K562 (cell line): ENCODE measurements at regions not wholly inside any gene's neighbourhood (a gene's known extent, or its start where the extent isn't known, plus 50 kb on each side); places are given as distances from the start of the nearest gene placed in this dataset.

Experiments
- ATAC-seq: fragments of 200-7000 bp; cut with Tn5 transposase; 3 replicates; pipeline ENCODE4 v1.9.1; 2020; ENCODE audit warnings: moderate library complexity
- BruUV-seq: library from RNA; stranded (reverse); fragments of 400-500 nt; replicated peaks from 2 replicates; lab custom pipeline; 2021; lab: Mats Ljungman, UMichigan
- CTCF ChIA-PET: fragments of 300-600 bp; formaldehyde crosslinking; extraction: SDS; loops from one replicate; lab custom pipeline; 2021; ENCODE audit warnings: low intra/inter-chr PET ratio; lab: Yijun Ruan, JAX
- POLR2A ChIA-PET: fragments of 300-600, 350-650 bp; sonication (Branson Sonifier 250); formaldehyde crosslinking; extraction: SDS; loops from one replicate; lab custom pipeline; 2021; ENCODE audit warnings: antibody characterized with exemption, inconsistent platforms; lab: Yijun Ruan, JAX
- DNase-seq, 4 experiments: peaks; one replicate each; pipeline versions ENCODE4 v3.0.0 to v3.0.0-alpha.2; 2011 to 2018; ENCODE audit warnings: low spot score in 3 of 4, mixed read lengths in 3 of 4; ENCODE audit errors: extremely low read depth in 1 of 4
- FAIRE-seq: peaks from 2 replicates; lab custom pipeline; 2011; peaks lifted over from hg19 to GRCh38; lab: Jason Lieb, UNC
- H2AFZ ChIP-seq: 2 replicates; pipeline ENCODE4 v1.6.0; 2011; ENCODE audit warnings: low read depth, low read length, control low read depth, inconsistent platforms
- H3K27ac ChIP-seq: fragments of 200-600 bp; 3 replicates; pipeline ENCODE4 v1.8.0; 2011; ENCODE audit warnings: low read depth, mild to moderate bottlenecking, control low read depth, inconsistent platforms, low read length, moderate library complexity, mixed read lengths; ENCODE audit errors: extremely low read depth
- H3K27me3 ChIP-seq, 2 experiments: fragments of 300-600 bp in 1 of 2; 2 replicates in 1 of 2; 3 replicates in 1 of 2; pipeline versions ENCODE4 v1.6.0 to v1.8.0; 2011; ENCODE audit warnings: inconsistent platforms in 2 of 2, low read length in 2 of 2, mild to moderate bottlenecking in 1 of 2, mixed read lengths in 1 of 2, moderate library complexity in 1 of 2; ENCODE audit not compliant: control insufficient read depth in 2 of 2, insufficient read depth in 2 of 2
- H3K36me3 ChIP-seq: fragments of 300-600 bp; 3 replicates; pipeline ENCODE4 v1.8.0; 2011; ENCODE audit warnings: mild to moderate bottlenecking, low read length, inconsistent platforms; ENCODE audit not compliant: control insufficient read depth, insufficient read depth
- H3K4me1 ChIP-seq, 2 experiments: fragments of 200-600 bp in 1 of 2; replicated peaks in 1 of 2; 2 replicates in 1 of 2; 3 replicates in 1 of 2; pipeline versions ENCODE4 v1.5.1 to v1.8.0; 2011; ENCODE audit warnings: inconsistent platforms in 2 of 2, low read length in 2 of 2, mild to moderate bottlenecking in 1 of 2, mixed read lengths in 1 of 2, moderate library complexity in 1 of 2; ENCODE audit not compliant: control insufficient read depth in 2 of 2, insufficient read depth in 2 of 2
- H3K4me2 ChIP-seq: 2 replicates; pipeline ENCODE4 v1.6.1; 2011; ENCODE audit warnings: low read length, control low read depth, inconsistent platforms, mixed read lengths; ENCODE audit not compliant: insufficient read depth
- H3K4me3 ChIP-seq: fragments of 200-600 bp; sonication (generic), shearing (Covaris generic); 2 replicates; pipeline ENCODE4 v1.5.1; 2016; ENCODE audit warnings: control low read depth, inconsistent platforms
- H3K79me2 ChIP-seq: fragments of 200-600 bp; 3 replicates; pipeline ENCODE4 v1.8.0; 2011; ENCODE audit warnings: low read length, inconsistent platforms; ENCODE audit not compliant: control insufficient read depth, insufficient read depth
- H3K9ac ChIP-seq, 2 experiments: 2 replicates each; pipeline versions ENCODE4 v1.6.0 to v1.6.1; 2011; ENCODE audit warnings: low read depth in 2 of 2, low read length in 2 of 2, control low read depth in 1 of 2, inconsistent platforms in 1 of 2, mild to moderate bottlenecking in 1 of 2, mixed read lengths in 1 of 2; ENCODE audit not compliant: insufficient read depth in 1 of 2
- H3K9me1 ChIP-seq: one replicate; pipeline ENCODE4 v1.6.0; 2011; ENCODE audit warnings: inconsistent platforms, mild to moderate bottlenecking, low read length, moderate library complexity; ENCODE audit not compliant: control insufficient read depth, insufficient read depth
- H3K9me3 ChIP-seq: replicated peaks from 2 replicates; pipeline ENCODE4 v1.5.1; 2011; ENCODE audit warnings: low read depth, low read length, inconsistent platforms; ENCODE audit not compliant: control insufficient read depth, insufficient read depth
- H4K20me1 ChIP-seq: replicated peaks from 2 replicates; pipeline ENCODE4 v1.6.1; 2011; ENCODE audit warnings: low read length, inconsistent platforms, mixed read lengths; ENCODE audit not compliant: control insufficient read depth, insufficient read depth
- CTCF ChIP-seq, 3 experiments: IDR thresholded peaks in 2 of 3; conservative IDR thresholded peaks in 1 of 3; 2 replicates each; pipeline ENCODE4 v1.5.1; 2011 to 2012; ENCODE audit warnings: low read length in 3 of 3, mild to moderate bottlenecking in 3 of 3, control low read depth in 2 of 3, improper control_type of control experiment in 1 of 3, inconsistent platforms in 1 of 3, low read depth in 1 of 3, mixed read lengths in 1 of 3, moderate library complexity in 1 of 3; ENCODE audit not compliant: insufficient read depth in 2 of 3
- DACH1 ChIP-seq: fragments of 450-650 bp; IDR thresholded peaks from 2 replicates; pipeline ENCODE4 v1.6.1; 2018; ENCODE audit not compliant: partially characterized antibody
- LARP7 ChIP-seq: fragments of 450-650 bp; IDR thresholded peaks from 2 replicates; pipeline ENCODE4 v1.6.1; 2016
- MTA3 ChIP-seq: fragments of 450-650 bp; formaldehyde crosslinking; IDR thresholded peaks from 2 replicates; pipeline ENCODE4 v1.6.1; 2017; ENCODE audit warnings: mild to moderate bottlenecking, borderline replicate concordance
- RAD51 ChIP-seq: fragments of 450-650 bp; IDR thresholded peaks from 2 replicates; pipeline ENCODE4 v1.7.1; 2016; ENCODE audit warnings: low read depth, mild to moderate bottlenecking, borderline replicate concordance
- SRSF1 ChIP-seq: fragments of 200-400 bp; formaldehyde crosslinking; IDR thresholded peaks from 2 replicates; pipeline ENCODE4 v1.6.1; 2017; ENCODE audit warnings: mild to moderate bottlenecking, low read depth, low read length, moderate library complexity
- TCFL5 ChIP-seq: fragments of 250-450 bp; sonication (Bioruptor Pico); conservative IDR thresholded peaks from 2 replicates; pipeline ENCODE4 v1.6.1; 2021; ENCODE audit warnings: mild to moderate bottlenecking, moderate library complexity, matching md5 sums
- TOE1 ChIP-seq, 2 experiments: fragments of 450-650 bp in 1 of 2; sonication (generic) in 1 of 2; formaldehyde crosslinking in 1 of 2; IDR thresholded peaks; 2 replicates each; pipeline versions ENCODE4 v1.7.1 to v1.8.0; 2016 to 2022; ENCODE audit warnings: borderline replicate concordance in 2 of 2, mild to moderate bottlenecking in 2 of 2, antibody characterized with exemption in 1 of 2, inconsistent platforms in 1 of 2, low read depth in 1 of 2, missing genetic modification reagents in 1 of 2, moderate library complexity in 1 of 2
- ZBTB11 ChIP-seq, 3 experiments: fragments of 200-800 bp in 1 of 3; fragments of 250-450 bp in 1 of 3; fragments of 450-650 bp in 1 of 3; sonication (Bioruptor Pico) in 1 of 3; sonication (Bioruptor generic) in 1 of 3; formaldehyde crosslinking in 1 of 3; IDR thresholded peaks; 2 replicates each; pipeline versions ENCODE4 v1.6.1 to v1.8.0; 2016 to 2022; ENCODE audit warnings: mild to moderate bottlenecking in 2 of 3, missing genetic modification characterization in 2 of 3, missing compliant biosample characterization in 1 of 3, moderate library complexity in 1 of 3
- ZNF316 ChIP-seq: fragments of 450-650 bp; IDR thresholded peaks from 2 replicates; pipeline ENCODE4 v1.6.1; 2016
- WGBS: fragments of 100-300 bp; shearing (Covaris generic); methylation state at CpG from one replicate; pipeline ENCODE4 v1.1.6; 2016; ENCODE audit warnings: low coverage, mixed read lengths; ENCODE audit not compliant: insufficient coverage; ENCODE audit errors: missing lambda C conversion rate; 5-methylcytosine and 5-hydroxymethylcytosine counted together
- in situ Hi-C: fragments of 300-500 bp; cut with MboI; formaldehyde crosslinking; loops from 4 replicates; pipeline ENCODE4 v1.15.0; 2018; ENCODE audit warnings: inconsistent platforms, mixed read lengths
- intact Hi-C: fragments of 100-400 bp; cut with micrococcal nuclease; formaldehyde crosslinking; loops from 2 replicates; pipeline ENCODE4 v1.14.2; 2022

GRCh38 chr6:151729829-151730495 lies 77.5 kb upstream of the ESR1 start:
- TF ChIP-seq LARP7 (no peak), RAD51 (no peak), TOE1 (IDR thresholded peaks at IDR 0.05; ENCODE audit: borderline replicate concordance) (no peak), TOE1 (CRISPR knock-in tag; IDR thresholded peaks at IDR 0.05; ENCODE audit: borderline replicate concordance, low read depth) (no peak), DACH1 (no peak), TCFL5 (no peak), ZNF316 (no peak), MTA3 (no peak), CTCF (IDR thresholded peaks at IDR 0.05 in 2 of 3, conservative IDR thresholded peaks at IDR 0.05 in 1 of 3; ENCODE audit: insufficient read depth in 2 of 3, low read depth in 1 of 3, low read length in 3 of 3) (no peak), ZBTB11 (CRISPR knock-in tag; IDR thresholded peaks at IDR 0.05) (no peak), SRSF1 (no peak)
- TF ChIP-seq, all 486 proteins: peak for 0
- POLR2A ChIA-PET: no interaction called here
- DNase-seq (no peak), ATAC-seq (no peak), FAIRE-seq (no peak)
- intact Hi-C loops (no loop called here), in situ Hi-C loops (no loop called here)
- no peaks in the 10 kb centered on the region for H3K9me1 ChIP-seq
- no peaks in the 10 kb centered on the region for H4K20me1 ChIP-seq
- no peak overlapping the region for H2AFZ ChIP-seq
- no TSS peak for BruUV-seq
- no peaks in the 10 kb centered on the region for H3K4me1 ChIP-seq
- no peak overlapping the region for H3K9ac ChIP-seq
- no peak overlapping the region for H3K4me3 ChIP-seq
- no peak overlapping the region for H3K27ac ChIP-seq
- no peak overlapping the region for H3K4me2 ChIP-seq
- CTCF ChIA-PET: no interaction called here
- H3K9me3 ChIP-seq: no peaks in the 10 kb centered on the region
- 1% methylated on average over 6 of the region's 6 CpGs for WGBS
- H3K79me2 ChIP-seq: no peaks in the 10 kb centered on the region
- H3K36me3 ChIP-seq: no peaks in the 10 kb centered on the region
- no peaks in the 10 kb centered on the region for H3K27me3 ChIP-seq
